H9 (cell line): ENCODE measurements at regions not wholly inside any gene's neighbourhood (a gene's known extent, or its start where the extent isn't known, plus 50 kb on each side); places are given as distances from the start of the nearest gene placed in this dataset.

Source experiments
- DNase-seq: peaks from one replicate; pipeline ENCODE4 v3.0.0-alpha.2; 2017
- H2AFZ ChIP-seq: one replicate; pipeline ENCODE4 v1.6.1; 2013; ENCODE audit warnings: mild to moderate bottlenecking, low read length, control low read depth, moderate library complexity
- H2AK5ac ChIP-seq: 2 replicates; pipeline ENCODE4 v1.6.1; 2013; ENCODE audit warnings: low read length, control low read depth, mixed read lengths; ENCODE audit not compliant: insufficient read length
- H2BK120ac ChIP-seq: one replicate; pipeline ENCODE4 v1.6.1; 2013; ENCODE audit warnings: low read depth, mild to moderate bottlenecking, low read length, control low read depth, inconsistent platforms; ENCODE audit not compliant: poor library complexity, severe bottlenecking
- H2BK12ac ChIP-seq: 2 replicates; pipeline ENCODE4 v1.6.1; 2013; ENCODE audit warnings: low read length, control low read depth, mixed read lengths, low read depth; ENCODE audit not compliant: insufficient read length
- H2BK15ac ChIP-seq: 2 replicates; pipeline ENCODE4 v1.6.1; 2013; ENCODE audit warnings: low read depth, low read length, control low read depth
- H2BK20ac ChIP-seq: one replicate; pipeline ENCODE4 v1.6.1; 2013; ENCODE audit warnings: low read depth, mild to moderate bottlenecking, low read length, control low read depth, inconsistent platforms; ENCODE audit not compliant: poor library complexity, severe bottlenecking
- H2BK5ac ChIP-seq: 2 replicates; pipeline ENCODE4 v1.6.1; 2013; ENCODE audit warnings: low read length, control low read depth, mixed read lengths; ENCODE audit not compliant: insufficient read length
- H3K14ac ChIP-seq: 2 replicates; pipeline ENCODE4 v1.6.1; 2013; ENCODE audit warnings: low read length, control low read depth; ENCODE audit not compliant: insufficient read depth
- H3K18ac ChIP-seq: 2 replicates; pipeline ENCODE4 v1.6.1; 2013; ENCODE audit warnings: low read depth, mild to moderate bottlenecking, mixed read lengths, low read length, control low read depth; ENCODE audit not compliant: insufficient read length
- H3K23ac ChIP-seq: 2 replicates; pipeline ENCODE4 v1.6.1; 2013; ENCODE audit warnings: low read length, control low read depth, mixed read lengths, low read depth; ENCODE audit not compliant: insufficient read length
- H3K23me2 ChIP-seq: 2 replicates; pipeline ENCODE4 v1.6.1; 2013; ENCODE audit warnings: low read depth, mild to moderate bottlenecking, mixed read lengths, low read length, control low read depth; ENCODE audit not compliant: insufficient read length, poor library complexity, severe bottlenecking
- H3K27ac ChIP-seq: 2 replicates; pipeline ENCODE4 v1.5.1; 2013; ENCODE audit warnings: low read length, control low read depth, mixed read lengths, low read depth; ENCODE audit not compliant: insufficient read length
- H3K27me3 ChIP-seq: 2 replicates; pipeline ENCODE4 v1.6.1; 2013; ENCODE audit warnings: low read length, control low read depth, inconsistent platforms; ENCODE audit not compliant: insufficient read depth
- H3K4ac ChIP-seq: 2 replicates; pipeline ENCODE4 v1.6.1; 2013; ENCODE audit warnings: low read depth, mild to moderate bottlenecking, control low read depth, inconsistent platforms, low read length, moderate library complexity
- H3K4me1 ChIP-seq: 2 replicates; pipeline ENCODE4 v1.6.1; 2013; ENCODE audit warnings: low read length, control low read depth, inconsistent platforms; ENCODE audit not compliant: insufficient read depth
- H3K4me2 ChIP-seq: 2 replicates; pipeline ENCODE4 v1.6.1; 2013; ENCODE audit warnings: low read length, control low read depth, mixed read lengths; ENCODE audit not compliant: insufficient read length, insufficient read depth
- H3K56ac ChIP-seq: 2 replicates; pipeline ENCODE4 v1.6.1; 2013; ENCODE audit warnings: low read depth, mild to moderate bottlenecking, mixed read lengths, low read length, control low read depth; ENCODE audit not compliant: insufficient read length
- H3K79me1 ChIP-seq: 2 replicates; pipeline ENCODE4 v1.6.1; 2013; ENCODE audit warnings: low read depth, mild to moderate bottlenecking, moderate library complexity, low read length, control low read depth, inconsistent platforms; ENCODE audit not compliant: insufficient read depth, poor library complexity, severe bottlenecking
- H3K79me2 ChIP-seq: 2 replicates; pipeline ENCODE4 v1.6.1; 2013; ENCODE audit warnings: low read length, control low read depth, inconsistent platforms; ENCODE audit not compliant: insufficient read depth
- H3K9ac ChIP-seq: 2 replicates; pipeline ENCODE4 v1.6.1; 2013; ENCODE audit warnings: low read length, control low read depth, mixed read lengths; ENCODE audit not compliant: insufficient read length; ENCODE audit errors: extremely low read depth
- H3K9me3 ChIP-seq: one replicate; pipeline ENCODE4 v1.6.1; 2013; ENCODE audit warnings: low read depth, low read length, inconsistent platforms; ENCODE audit not compliant: control insufficient read depth
- H3T11ph ChIP-seq: one replicate; pipeline ENCODE4 v1.6.1; 2013; ENCODE audit warnings: mild to moderate bottlenecking, low read length, control low read depth, inconsistent platforms
- H4K20me1 ChIP-seq: one replicate; pipeline ENCODE4 v1.6.1; 2013; ENCODE audit not compliant: control insufficient read depth, insufficient read length, insufficient read depth
- H4K5ac ChIP-seq: 2 replicates; pipeline ENCODE4 v1.6.1; 2013; ENCODE audit warnings: low read depth, mild to moderate bottlenecking, mixed read lengths, low read length, control low read depth; ENCODE audit not compliant: insufficient read length
- H4K8ac ChIP-seq: replicated peaks from 2 replicates; pipeline ENCODE4 v1.6.1; 2013; ENCODE audit warnings: low read length, control low read depth, mixed read lengths, low read depth; ENCODE audit not compliant: insufficient read length
- H4K91ac ChIP-seq: 2 replicates; pipeline ENCODE4 v1.6.1; 2013; ENCODE audit warnings: low read depth, mild to moderate bottlenecking, moderate library complexity, mixed read lengths, low read length, control low read depth; ENCODE audit not compliant: insufficient read length
- H3K27ac Mint-ChIP-seq, 3 experiments: 2 replicates in 2 of 3; 3 replicates in 1 of 3; pipeline ENCODE4 v1.8.0; 2020 to 2021; ENCODE audit warnings: mixed read lengths in 3 of 3, mild to moderate bottlenecking in 1 of 3, moderate library complexity in 1 of 3
- H3K27me3 Mint-ChIP-seq: 2 replicates; pipeline ENCODE4 v1.8.0; 2021; ENCODE audit warnings: low read depth, mild to moderate bottlenecking, moderate library complexity, mixed read lengths
- H3K36me3 Mint-ChIP-seq, 3 experiments: 2 replicates in 2 of 3; 3 replicates in 1 of 3; pipeline ENCODE4 v1.8.0; 2020 to 2021; ENCODE audit warnings: low read depth in 3 of 3, mixed read lengths in 3 of 3; ENCODE audit not compliant: insufficient read depth in 1 of 3
- H3K4me1 Mint-ChIP-seq, 2 experiments: 2 replicates each; pipeline ENCODE4 v1.8.0; 2020; ENCODE audit warnings: mixed read lengths in 2 of 2
- H3K4me3 Mint-ChIP-seq, 2 experiments: 2 replicates in 1 of 2; 3 replicates in 1 of 2; pipeline ENCODE4 v1.8.0; 2020 to 2021; ENCODE audit warnings: mild to moderate bottlenecking in 2 of 2, mixed read lengths in 2 of 2, moderate library complexity in 1 of 2
- H3K9me3 Mint-ChIP-seq, 2 experiments: 2 replicates in 1 of 2; 3 replicates in 1 of 2; pipeline ENCODE4 v1.8.0; 2020; ENCODE audit warnings: mild to moderate bottlenecking in 2 of 2, mixed read lengths in 2 of 2, moderate library complexity in 1 of 2
- CTCF ChIP-seq: fragments of 200-600 bp; sonication (generic); conservative IDR thresholded peaks from 3 replicates; pipeline ENCODE4 v1.8.0; 2021; ENCODE audit warnings: antibody characterized with exemption, mild to moderate bottlenecking
- WGBS: extraction: QIAGEN DNeasy Blood & Tissue Kit; methylation state at CpG from one replicate; pipeline ENCODE4 v1.1.7; 2013; ENCODE audit warnings: missing lambda C conversion rate, low lambda C conversion rate, mixed read lengths; ENCODE audit not compliant: insufficient read length; ENCODE audit errors: extremely low coverage; 5-methylcytosine and 5-hydroxymethylcytosine counted together

GRCh38 chr16:60107437-60107836 lies 1373.3 kb upstream of the GOT2 start:
- H4K8ac ChIP-seq: no peak overlapping the region
- no peaks in the 10 kb centered on the region for H3K79me2 ChIP-seq
- no peaks in the 10 kb centered on the region for H3K27me3 Mint-ChIP-seq
- H2BK15ac ChIP-seq: no peak overlapping the region
- no peaks in the 10 kb centered on the region for H4K20me1 ChIP-seq
- H4K91ac ChIP-seq: no peak overlapping the region
- H3K36me3 Mint-ChIP-seq: peaks cover 0 to 2% (median 0%) of the 10 kb centered on the region in 3 experiments; a peak in 2 of 7 replicates
- H2AFZ ChIP-seq: no peak overlapping the region
- DNase-seq: no peak
- no peak overlapping the region for H3K4me2 ChIP-seq
- no peak overlapping the region for H3K4me3 Mint-ChIP-seq
- TF ChIP-seq CTCF: no peak
- no peak overlapping the region for H3K23ac ChIP-seq
- H2BK20ac ChIP-seq: no peak overlapping the region
- peaks cover 2 to 8% of the 10 kb centered on the region in 2 experiments; a peak in 1 of 4 replicates for H3K4me1 Mint-ChIP-seq
- no peaks in the 10 kb centered on the region for H3K23me2 ChIP-seq
- H3K18ac ChIP-seq: no peak overlapping the region
- no peak overlapping the region for H3K9ac ChIP-seq
- H2AK5ac ChIP-seq: no peak overlapping the region
- H3K27ac ChIP-seq: no peak overlapping the region
- H3K9me3 Mint-ChIP-seq: peaks cover 2 to 3% of the 10 kb centered on the region in 2 experiments; a peak in 1 of 5 replicates
- H3T11ph ChIP-seq: no peak overlapping the region
- no peak overlapping the region for H3K4ac ChIP-seq
- no peaks in the 10 kb centered on the region for H3K79me1 ChIP-seq
- no peak overlapping the region for H2BK12ac ChIP-seq
- no peak overlapping the region for H4K5ac ChIP-seq
- H3K27me3 ChIP-seq: no peaks in the 10 kb centered on the region
- no peak overlapping the region for H3K56ac ChIP-seq
- peak overlapping the region in 2 of 3 experiments; percentile 21 to 91; a peak in 2 of 7 replicates for H3K27ac Mint-ChIP-seq
- H3K9me3 ChIP-seq: no peaks in the 10 kb centered on the region
- no peak overlapping the region for H2BK5ac ChIP-seq
- no CpG with 5 or more reads among the region's 3 CpGs for WGBS
- no peaks in the 10 kb centered on the region for H3K4me1 ChIP-seq
- H3K14ac ChIP-seq: no peak overlapping the region
- no peak overlapping the region for H2BK120ac ChIP-seq
